ENCODE measurements at regions not wholly inside any gene's neighbourhood (a gene's known extent, or its start where the extent isn't known, plus 50 kb on each side); places are given as distances from the start of the nearest gene placed in this dataset.

DNA sequence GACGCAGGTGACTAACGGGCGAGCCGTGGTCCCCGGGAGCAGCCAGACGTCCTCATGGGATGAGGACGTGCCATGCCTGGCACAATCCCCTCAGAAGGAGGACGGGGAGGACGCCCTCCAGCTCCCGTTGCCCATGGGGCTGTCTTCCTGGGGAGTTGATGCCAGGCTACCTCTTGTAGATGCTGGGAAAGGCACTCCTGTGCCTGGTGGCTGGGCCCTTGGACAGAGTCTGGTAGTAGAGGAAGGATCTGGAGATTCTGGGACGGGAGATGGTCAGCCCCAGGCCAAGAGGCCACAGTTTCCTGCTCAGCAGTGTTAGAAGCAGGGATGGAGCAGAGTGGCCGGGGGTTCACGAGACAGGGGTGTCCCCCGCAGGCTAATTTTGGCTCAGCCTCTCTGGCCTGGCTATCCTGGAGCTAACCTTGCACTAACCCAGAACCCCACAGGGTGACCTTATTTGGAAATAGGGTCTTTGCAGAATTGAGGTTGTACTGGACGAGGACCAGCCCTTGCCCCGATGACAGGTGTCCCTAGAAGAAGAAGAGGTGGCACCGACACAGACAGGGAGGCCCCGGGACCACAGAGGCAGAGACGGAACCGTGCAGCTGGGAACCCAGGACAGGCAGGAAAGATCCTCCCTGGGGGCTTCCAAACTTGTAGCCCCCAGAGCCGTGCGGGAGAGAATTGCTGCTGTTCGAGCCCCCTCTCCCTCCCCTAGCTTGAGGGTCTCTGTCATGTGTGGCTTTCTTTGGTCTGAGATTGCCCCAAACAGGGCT, 50.1 kb upstream of the ADRA2C start:
- H3K9ac ChIP-seq: no peak overlapping the region
- no peak overlapping the region for H3K4me3 ChIP-seq
- H3K27ac ChIP-seq: no peak overlapping the region
- peaks cover 9 to 18% (median 16%) of the 10 kb centered on the region in 11 experiments for H3K9me3 ChIP-seq (replicated peaks in 1 of 11)
- H4K20me1 ChIP-seq: peaks cover 0 to 16% (median 0%) of the 10 kb centered on the region in 11 experiments; a peak in 3 of 22 replicates
- H3K4me2 ChIP-seq: peak overlapping the region in 9 of 11 experiments; percentile 26 to 83 (median 59); a peak in 15 of 22 replicates
- H3K4me1 ChIP-seq: peaks cover 0 to 44% (median 31%) of the 10 kb centered on the region in 10 experiments; a peak in 14 of 20 replicates
- TF ChIP-seq Cebpa-rat (IDR thresholded peaks at IDR 0.05): no peak
- no peaks in the 10 kb centered on the region for H3K36me3 ChIP-seq
- H3K27me3 ChIP-seq: peaks cover 0 to 12% (median 0%) of the 10 kb centered on the region in 11 experiments; a peak in 4 of 22 replicates

DNA sequence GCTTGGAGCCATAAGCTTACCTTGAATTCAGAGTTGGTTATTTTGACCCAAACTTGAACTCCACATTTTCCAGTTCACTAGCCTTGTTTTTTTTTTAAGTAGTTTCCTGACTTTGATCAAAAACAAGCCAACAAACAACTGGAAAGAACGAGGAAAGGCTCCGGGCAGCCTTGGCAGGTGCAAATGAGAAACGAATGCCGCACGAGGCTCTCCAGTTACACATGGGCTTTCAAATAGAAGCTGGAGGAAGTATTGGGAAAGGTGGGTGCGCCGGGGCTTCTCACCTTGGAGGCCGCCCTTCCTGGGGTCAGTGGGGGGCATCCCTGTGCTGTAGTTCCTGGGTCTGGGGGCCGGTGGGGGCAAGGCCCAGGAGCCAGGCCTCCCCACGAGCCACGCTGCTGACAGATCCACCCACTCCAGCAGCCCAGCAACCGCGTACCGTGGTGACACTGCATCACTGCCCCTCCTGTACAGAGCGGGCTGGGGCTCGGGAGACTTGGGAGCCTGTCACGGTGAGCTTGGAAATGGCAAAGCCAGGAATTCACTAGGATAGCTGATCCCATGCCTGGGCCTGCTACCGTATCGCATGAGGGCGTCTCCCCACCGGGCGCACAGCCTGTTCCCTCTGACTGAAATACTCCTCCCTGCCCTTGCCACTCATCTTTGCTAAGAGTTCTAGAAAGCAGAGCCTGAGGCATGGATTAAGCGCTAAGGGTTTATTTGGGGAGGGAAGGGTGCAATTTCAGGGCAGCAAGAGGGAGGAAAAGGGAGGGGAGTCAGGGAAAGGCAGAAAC, 50.9 kb upstream of the ADRA2C start:
- Histone ChIP-seq H4K20me1 (peaks cover 0 to 24% (median 0%) of the 10 kb centered on the region in 11 experiments; a peak in 3 of 22 replicates), H3K27me3 (peaks cover 0 to 10% (median 0%) of the 10 kb centered on the region in 11 experiments; a peak in 2 of 22 replicates), H3K4me2 (peak overlapping the region in 9 of 11 experiments; percentile 26 to 83 (median 59); a peak in 17 of 22 replicates), H3K9ac (no peak overlapping the region; a peak in 1 of 22 replicates), H3K27ac (no peak overlapping the region), H3K9me3 (replicated peaks in 1 of 11) (peaks cover 9 to 18% (median 16%) of the 10 kb centered on the region in 11 experiments), H3K36me3 (no peaks in the 10 kb centered on the region), H3K4me1 (peaks cover 0 to 40% (median 30%) of the 10 kb centered on the region in 10 experiments; a peak in 14 of 20 replicates), H3K4me3 (no peak overlapping the region)
- no peak for TF ChIP-seq Cebpa-rat (IDR thresholded peaks at IDR 0.05)

DNA sequence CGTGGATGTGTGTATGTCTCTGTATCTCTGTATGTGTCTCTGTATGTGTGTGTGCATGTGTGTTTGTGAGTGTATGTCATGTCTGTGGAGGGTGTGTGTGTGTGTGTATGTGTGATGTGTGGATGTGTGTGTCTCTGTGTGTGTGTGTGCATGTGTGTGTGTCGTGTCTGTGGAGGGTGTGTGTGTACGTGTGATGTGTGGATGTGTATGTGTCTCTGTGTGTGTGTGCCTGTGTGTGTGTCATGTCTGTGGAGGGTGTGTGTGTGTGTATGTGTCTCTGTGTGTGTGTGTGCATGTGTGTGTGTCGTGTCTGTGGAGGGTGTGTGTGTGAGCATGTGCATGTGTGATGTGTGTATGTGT, 51.6 kb upstream of the ADRA2C start:
- H3K9me3 ChIP-seq (replicated peaks in 1 of 11): peaks cover 9 to 18% (median 16%) of the 10 kb centered on the region in 11 experiments
- peaks cover 0 to 40% (median 31%) of the 10 kb centered on the region in 10 experiments; a peak in 15 of 20 replicates for H3K4me1 ChIP-seq
- no peak overlapping the region; a peak in 1 of 22 replicates for H3K9ac ChIP-seq
- no peak overlapping the region for H3K27ac ChIP-seq
- peaks cover 0 to 30% (median 0%) of the 10 kb centered on the region in 11 experiments; a peak in 3 of 22 replicates for H4K20me1 ChIP-seq
- peaks cover 0 to 10% (median 0%) of the 10 kb centered on the region in 11 experiments; a peak in 2 of 22 replicates for H3K27me3 ChIP-seq
- peak overlapping the region in 9 of 11 experiments; percentile 26 to 83 (median 59); a peak in 17 of 22 replicates for H3K4me2 ChIP-seq
- TF ChIP-seq Cebpa-rat (IDR thresholded peaks at IDR 0.05): no peak
- H3K36me3 ChIP-seq: no peaks in the 10 kb centered on the region
- H3K4me3 ChIP-seq: no peak overlapping the region

DNA sequence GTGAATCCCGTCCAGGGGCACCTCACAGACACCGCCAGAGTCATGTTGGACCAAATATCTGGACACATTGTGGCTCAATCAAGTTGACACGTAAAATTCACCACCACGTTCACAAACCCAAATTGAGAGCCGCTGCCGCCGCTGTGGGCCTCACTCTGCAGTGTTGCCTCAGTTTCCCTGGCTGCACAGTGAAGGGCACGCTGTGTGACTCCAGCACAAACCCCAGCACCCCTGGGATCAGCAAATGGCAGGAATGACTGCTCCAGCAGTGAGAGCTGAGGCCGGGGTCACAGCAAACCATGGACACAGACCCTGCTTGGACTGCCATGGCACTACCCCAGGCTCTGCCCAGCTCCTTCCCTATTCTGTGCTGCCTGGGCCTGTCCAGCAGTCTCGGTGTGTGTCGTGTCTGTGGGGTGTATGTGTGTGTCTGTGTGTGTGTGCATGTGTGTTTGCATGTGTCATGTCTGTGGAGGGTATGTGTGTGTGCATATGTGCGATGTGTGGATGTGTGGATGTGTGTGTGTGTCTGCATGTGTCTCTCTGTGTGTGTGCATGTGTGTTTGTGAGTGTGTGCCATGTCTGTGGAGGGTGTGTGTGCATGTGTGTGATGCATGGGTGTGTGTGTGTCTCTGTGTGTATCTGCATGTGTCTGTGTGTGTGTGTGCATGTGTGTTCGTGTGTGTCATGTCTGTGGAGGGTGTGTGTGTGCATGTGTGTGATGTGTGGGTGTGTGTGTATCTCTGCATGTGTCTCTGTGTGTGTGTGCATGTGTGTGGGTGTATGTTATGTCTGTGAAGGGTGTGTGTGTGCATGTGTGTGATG, 52.2 kb upstream of the ADRA2C start:
- no peaks in the 10 kb centered on the region for H3K36me3 ChIP-seq
- H3K27ac ChIP-seq: no peak overlapping the region
- peaks cover 0 to 10% (median 0%) of the 10 kb centered on the region in 11 experiments; a peak in 2 of 22 replicates for H3K27me3 ChIP-seq
- H3K9me3 ChIP-seq (replicated peaks in 1 of 11): peaks cover 9 to 14% (median 12%) of the 10 kb centered on the region in 11 experiments
- TF ChIP-seq Cebpa-rat (IDR thresholded peaks at IDR 0.05): no peak
- no peak overlapping the region for H3K4me3 ChIP-seq
- H3K9ac ChIP-seq: no peak overlapping the region
- peaks cover 0 to 41% (median 33%) of the 10 kb centered on the region in 10 experiments; a peak in 16 of 20 replicates for H3K4me1 ChIP-seq
- peaks cover 0 to 36% (median 0%) of the 10 kb centered on the region in 11 experiments; a peak in 3 of 22 replicates for H4K20me1 ChIP-seq
- H3K4me2 ChIP-seq: peak overlapping the region in 4 of 11 experiments; percentile 49 to 83 (median 70); a peak in 7 of 22 replicates

DNA sequence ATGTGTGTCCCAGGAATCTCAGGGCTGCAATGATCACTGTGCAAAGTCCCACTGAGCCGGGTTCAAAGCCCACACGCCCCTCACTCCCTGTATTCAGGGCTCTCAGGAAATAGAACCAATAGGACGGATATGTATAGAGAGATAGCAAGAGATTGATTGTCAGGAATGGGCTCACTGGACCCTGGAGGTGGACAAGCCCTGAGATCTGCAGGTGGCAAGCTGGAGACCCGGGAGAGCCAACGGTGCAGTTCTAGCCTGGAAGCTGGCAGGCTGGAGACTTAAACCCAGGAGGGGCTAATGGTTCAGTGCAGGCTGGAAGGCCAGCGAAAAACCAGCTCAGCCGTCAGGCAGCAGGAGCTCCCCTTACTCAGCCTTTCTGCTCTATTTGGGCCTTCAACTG, 52.8 kb upstream of the ADRA2C start:
- H3K9me3 ChIP-seq (replicated peaks in 1 of 11): peaks cover 4 to 7% (median 5%) of the 10 kb centered on the region in 11 experiments
- H3K4me3 ChIP-seq: no peak overlapping the region
- peaks cover 0 to 42% (median 0%) of the 10 kb centered on the region in 11 experiments; a peak in 5 of 22 replicates for H4K20me1 ChIP-seq
- no peaks in the 10 kb centered on the region for H3K36me3 ChIP-seq
- peaks cover 0 to 10% (median 0%) of the 10 kb centered on the region in 11 experiments; a peak in 2 of 22 replicates for H3K27me3 ChIP-seq
- TF ChIP-seq Cebpa-rat (IDR thresholded peaks at IDR 0.05): no peak
- no peak overlapping the region for H3K27ac ChIP-seq
- no peak overlapping the region for H3K9ac ChIP-seq
- no peak overlapping the region for H3K4me2 ChIP-seq
- H3K4me1 ChIP-seq: peaks cover 2 to 47% (median 39%) of the 10 kb centered on the region in 10 experiments

DNA sequence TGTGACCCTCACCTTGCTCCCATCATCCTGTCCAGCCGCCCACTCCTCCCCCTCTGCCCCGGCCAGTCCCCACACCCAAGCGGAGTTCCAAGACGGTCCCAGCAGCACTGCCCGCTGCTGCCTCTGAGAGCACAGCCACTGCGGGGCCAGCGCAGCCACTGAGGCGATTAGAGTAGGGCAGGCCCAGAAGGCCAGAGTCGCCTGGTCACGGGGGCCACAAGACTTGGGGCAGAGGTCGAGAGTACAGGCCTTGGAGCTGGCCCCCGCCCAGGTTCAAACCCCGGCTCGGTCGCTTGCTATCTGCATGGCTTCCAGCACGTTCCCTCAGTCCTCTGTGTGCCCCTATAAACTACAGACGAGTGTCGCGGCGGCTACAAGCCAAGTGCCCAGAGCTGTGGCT, 53.2 kb upstream of the ADRA2C start:
- peaks cover 0 to 10% (median 0%) of the 10 kb centered on the region in 11 experiments; a peak in 2 of 22 replicates for H3K27me3 ChIP-seq
- no peak overlapping the region for H3K4me3 ChIP-seq
- no peak overlapping the region for H3K27ac ChIP-seq
- no peak overlapping the region for H3K4me2 ChIP-seq
- no peaks in the 10 kb centered on the region for H3K36me3 ChIP-seq
- no peak overlapping the region for H3K9ac ChIP-seq
- no peak for TF ChIP-seq Cebpa-rat (IDR thresholded peaks at IDR 0.05)
- peaks cover 6 to 52% (median 44%) of the 10 kb centered on the region in 10 experiments for H3K4me1 ChIP-seq
- peaks cover under 1 to 3% (median under 1%) of the 10 kb centered on the region in 11 experiments; a peak in 17 of 22 replicates for H3K9me3 ChIP-seq (replicated peaks in 1 of 11)
- peaks cover 0 to 45% (median 0%) of the 10 kb centered on the region in 11 experiments; a peak in 5 of 22 replicates for H4K20me1 ChIP-seq

DNA sequence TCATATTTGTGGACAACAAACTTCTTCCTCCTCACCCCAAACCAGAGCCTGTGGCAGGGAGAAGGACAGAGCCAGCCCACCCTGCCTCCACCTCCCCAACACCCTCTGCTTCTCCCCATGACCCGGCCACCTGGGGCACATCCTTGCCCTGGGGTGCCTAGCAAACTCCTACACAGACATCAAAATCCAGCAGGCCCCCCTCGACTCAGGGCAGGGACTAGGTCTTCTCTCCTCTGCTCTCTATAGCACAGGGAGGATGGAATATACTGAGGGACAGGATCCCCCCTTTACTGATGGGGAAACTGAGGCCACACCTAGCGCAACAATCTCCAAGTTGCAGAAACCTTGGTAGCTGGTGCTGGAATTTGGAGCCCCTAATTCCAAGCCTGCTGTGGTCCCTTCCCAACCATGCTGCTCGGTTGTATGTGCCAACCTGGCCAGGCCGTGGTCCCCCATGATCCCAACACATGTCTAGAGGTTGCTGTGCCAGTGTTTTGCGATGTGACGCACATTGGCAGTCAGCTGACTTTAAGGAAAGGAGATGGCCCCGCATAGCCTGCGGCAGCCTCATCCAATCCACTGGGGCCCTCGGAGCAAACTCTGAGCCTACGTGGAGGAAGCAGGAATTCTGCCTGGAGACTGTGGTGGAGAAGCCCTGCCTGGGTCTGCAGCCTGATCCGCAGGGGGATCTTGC, 53.9 kb upstream of the ADRA2C start:
- Histone ChIP-seq H3K4me1 (peaks cover 13 to 56% (median 47%) of the 10 kb centered on the region in 10 experiments), H3K4me3 (no peak overlapping the region), H3K9me3 (replicated peaks in 1 of 11) (no peaks in the 10 kb centered on the region), H3K36me3 (no peaks in the 10 kb centered on the region), H3K27me3 (peaks cover 0 to 10% (median 0%) of the 10 kb centered on the region in 11 experiments; a peak in 2 of 22 replicates), H3K4me2 (no peak overlapping the region), H3K9ac (no peak overlapping the region), H3K27ac (no peak overlapping the region), H4K20me1 (peaks cover 0 to 45% (median 0%) of the 10 kb centered on the region in 11 experiments; a peak in 5 of 22 replicates)
- TF ChIP-seq Cebpa-rat (IDR thresholded peaks at IDR 0.05): no peak
